ENCODE measurements at regions not wholly inside any gene's neighbourhood (a gene's known extent, or its start where the extent isn't known, plus 50 kb on each side); places are given as distances from the start of the nearest gene placed in this dataset.
"Not testable (repeated sequence)": the region's sequence is repeated elsewhere in the genome, so short reads cannot be mapped to it uniquely, and the experiment has no call there.

DNA sequence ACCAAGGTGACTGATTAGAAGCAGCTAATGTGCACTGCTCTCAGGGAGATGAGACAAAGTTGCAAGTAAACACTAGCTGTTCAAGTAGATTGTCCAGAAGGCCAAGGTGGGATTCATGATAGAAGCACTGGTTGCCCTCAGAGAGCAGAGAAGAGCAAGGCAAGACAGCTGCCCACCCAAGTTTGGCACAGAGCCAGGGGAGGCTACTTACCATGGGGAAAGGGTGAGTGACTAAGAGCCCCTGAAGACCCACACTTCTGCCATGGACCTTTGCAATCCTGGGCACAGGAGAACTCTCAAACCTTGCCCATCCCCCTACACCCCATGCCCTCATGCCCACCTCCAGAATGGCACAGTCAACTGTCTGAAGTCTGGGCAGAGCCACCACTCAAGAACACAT lies 68.3 kb downstream of the SPIN4 start:
- no peaks in the 10 kb centered on the region for H3K27me3 ChIP-seq (replicated peaks; ENCODE audit: insufficient read depth, low read depth, low read length, poor library complexity)
- intact Hi-C loops (cut with micrococcal nuclease; ENCODE audit: unreplicated experiment), result no loop called here
- no peaks in the 10 kb centered on the region for H3K9me3 ChIP-seq (ENCODE audit: low read depth, low read length, poor library complexity, severe bottlenecking)
- no peak for DNase-seq (ENCODE audit: low spot score)
- CTCF ChIA-PET, result no interaction called here
- H3K4me1 ChIP-seq (ENCODE audit: insufficient read depth, low read length, poor library complexity, severe bottlenecking), result no peaks in the 10 kb centered on the region
- TF ChIP-seq, protein P1, sequence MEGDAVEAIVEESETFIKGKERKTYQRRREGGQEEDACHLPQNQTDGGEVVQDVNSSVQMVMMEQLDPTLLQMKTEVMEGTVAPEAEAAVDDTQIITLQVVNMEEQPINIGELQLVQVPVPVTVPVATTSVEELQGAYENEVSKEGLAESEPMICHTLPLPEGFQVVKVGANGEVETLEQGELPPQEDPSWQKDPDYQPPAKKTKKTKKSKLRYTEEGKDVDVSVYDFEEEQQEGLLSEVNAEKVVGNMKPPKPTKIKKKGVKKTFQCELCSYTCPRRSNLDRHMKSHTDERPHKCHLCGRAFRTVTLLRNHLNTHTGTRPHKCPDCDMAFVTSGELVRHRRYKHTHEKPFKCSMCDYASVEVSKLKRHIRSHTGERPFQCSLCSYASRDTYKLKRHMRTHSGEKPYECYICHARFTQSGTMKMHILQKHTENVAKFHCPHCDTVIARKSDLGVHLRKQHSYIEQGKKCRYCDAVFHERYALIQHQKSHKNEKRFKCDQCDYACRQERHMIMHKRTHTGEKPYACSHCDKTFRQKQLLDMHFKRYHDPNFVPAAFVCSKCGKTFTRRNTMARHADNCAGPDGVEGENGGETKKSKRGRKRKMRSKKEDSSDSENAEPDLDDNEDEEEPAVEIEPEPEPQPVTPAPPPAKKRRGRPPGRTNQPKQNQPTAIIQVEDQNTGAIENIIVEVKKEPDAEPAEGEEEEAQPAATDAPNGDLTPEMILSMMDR (conservative IDR thresholded peaks at IDR 0.05; ENCODE audit: low read depth, low read length), result no peak
- TF ChIP-seq EZH2 (IDR thresholded peaks at IDR 0.05; ENCODE audit: borderline replicate concordance, low read depth, low read length, poor library complexity, severe bottlenecking), result no peak
- POLR2A ChIA-PET (ENCODE audit: low non-redundant PET), result no interaction called here
- no peak overlapping the region for H3K4me3 ChIP-seq (ENCODE audit: low read depth, low read length, poor library complexity, severe bottlenecking)
- no TSS peak for BruUV-seq (replicated peaks)
- H3K27ac ChIP-seq (ENCODE audit: low read depth, low read length, poor library complexity, severe bottlenecking), result no peak overlapping the region
- H3K36me3 ChIP-seq (ENCODE audit: insufficient read depth, low read length, poor library complexity, severe bottlenecking), result no peaks in the 10 kb centered on the region

DNA sequence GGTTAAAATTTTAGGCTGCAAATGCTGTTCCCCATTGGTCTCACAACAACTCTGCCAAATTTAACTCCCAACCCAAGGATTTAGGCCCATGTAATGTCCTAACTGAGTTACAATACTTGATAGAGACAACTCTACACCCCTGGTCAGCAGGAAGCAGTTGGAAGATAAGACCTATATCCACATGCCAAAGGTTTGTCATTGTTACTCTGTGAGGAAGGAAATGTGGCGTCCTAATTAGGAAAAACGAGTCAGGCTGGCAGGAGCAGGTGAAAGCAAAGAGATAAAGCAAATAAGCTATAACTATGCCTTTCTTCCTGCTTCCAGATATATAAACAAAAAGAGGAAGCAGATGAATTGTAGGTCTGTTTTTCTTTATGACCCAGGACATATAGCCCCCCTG lies 69.1 kb downstream of the SPIN4 start:
- no peaks in the 10 kb centered on the region for H3K27me3 ChIP-seq (replicated peaks; ENCODE audit: insufficient read depth, low read depth, low read length, poor library complexity)
- no peak overlapping the region for H3K4me3 ChIP-seq (ENCODE audit: low read depth, low read length, poor library complexity, severe bottlenecking)
- no peak for DNase-seq (ENCODE audit: low spot score)
- intact Hi-C loops (cut with micrococcal nuclease; ENCODE audit: unreplicated experiment), result no loop called here
- ChIA-PET CTCF (no interaction called here), POLR2A (ENCODE audit: low non-redundant PET) (no interaction called here)
- no peaks in the 10 kb centered on the region for H3K4me1 ChIP-seq (ENCODE audit: insufficient read depth, low read length, poor library complexity, severe bottlenecking)
- TF ChIP-seq, protein P1 (conservative IDR thresholded peaks at IDR 0.05; ENCODE audit: low read depth, low read length), result no peak
- no peak for TF ChIP-seq EZH2 (IDR thresholded peaks at IDR 0.05; ENCODE audit: borderline replicate concordance, low read depth, low read length, poor library complexity, severe bottlenecking)
- H3K27ac ChIP-seq (ENCODE audit: low read depth, low read length, poor library complexity, severe bottlenecking), result no peak overlapping the region
- BruUV-seq (replicated peaks), result no TSS peak
- no peaks in the 10 kb centered on the region for H3K9me3 ChIP-seq (ENCODE audit: low read depth, low read length, poor library complexity, severe bottlenecking)
- H3K36me3 ChIP-seq (ENCODE audit: insufficient read depth, low read length, poor library complexity, severe bottlenecking), result no peaks in the 10 kb centered on the region

DNA sequence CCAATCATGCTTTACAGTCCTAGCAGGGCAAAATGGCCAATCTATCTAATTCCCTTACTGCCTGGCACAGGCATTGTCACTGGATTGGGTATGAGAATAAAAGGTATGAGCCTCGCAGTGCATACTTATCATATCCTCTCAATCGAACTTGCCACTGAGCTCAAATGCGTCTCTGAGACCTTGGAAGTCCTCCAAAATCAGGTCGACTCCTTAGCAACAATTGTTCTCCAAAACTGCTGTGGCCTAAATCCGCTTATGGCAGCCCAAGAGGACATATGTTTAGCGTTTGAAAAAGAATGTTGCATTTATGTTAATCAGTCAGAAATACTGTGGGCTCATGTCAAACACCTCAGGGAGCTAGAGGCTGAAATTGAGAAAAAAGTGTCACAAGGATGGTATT lies 69.7 kb downstream of the SPIN4 start:
- Histone ChIP-seq H3K9me3 (ENCODE audit: low read depth, low read length, poor library complexity, severe bottlenecking) (no peaks in the 10 kb centered on the region), H3K27ac (ENCODE audit: low read depth, low read length, poor library complexity, severe bottlenecking) (no peak overlapping the region), H3K4me1 (ENCODE audit: insufficient read depth, low read length, poor library complexity, severe bottlenecking) (no peaks in the 10 kb centered on the region), H3K36me3 (ENCODE audit: insufficient read depth, low read length, poor library complexity, severe bottlenecking) (no peaks in the 10 kb centered on the region), H3K4me3 (ENCODE audit: low read depth, low read length, poor library complexity, severe bottlenecking) (no peak overlapping the region), H3K27me3 (replicated peaks; ENCODE audit: insufficient read depth, low read depth, low read length, poor library complexity) (no peaks in the 10 kb centered on the region)
- intact Hi-C loops (cut with micrococcal nuclease; ENCODE audit: unreplicated experiment), result no loop called here
- TF ChIP-seq, protein P1 (conservative IDR thresholded peaks at IDR 0.05; ENCODE audit: low read depth, low read length), result no peak
- TF ChIP-seq EZH2 (IDR thresholded peaks at IDR 0.05; ENCODE audit: borderline replicate concordance, low read depth, low read length, poor library complexity, severe bottlenecking), result no peak
- no peak for DNase-seq (ENCODE audit: low spot score)
- no TSS peak for BruUV-seq (replicated peaks)
- POLR2A ChIA-PET (ENCODE audit: low non-redundant PET), result no interaction called here
- CTCF ChIA-PET, result no interaction called here

DNA sequence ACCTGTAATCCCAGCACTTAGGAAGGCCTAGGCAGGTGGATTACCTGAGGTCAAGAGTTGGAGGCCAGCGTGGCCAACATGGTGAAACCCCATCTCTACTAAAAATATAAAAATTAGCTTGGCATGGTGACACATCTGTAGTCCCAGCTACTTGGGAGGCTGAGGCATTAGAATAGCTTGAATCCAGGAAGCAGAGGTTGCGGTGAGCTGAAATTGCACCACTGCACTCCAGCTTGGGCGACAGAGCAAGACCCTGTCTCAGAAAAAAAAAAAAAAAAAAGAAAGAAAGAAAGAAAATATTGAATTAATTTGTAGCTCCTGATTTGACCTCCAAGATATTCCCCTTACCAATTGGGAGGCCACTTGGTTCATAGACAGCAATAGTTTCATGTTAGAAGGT lies 73.7 kb downstream of the SPIN4 start:
- BruUV-seq (replicated peaks); H3K36me3 ChIP-seq (ENCODE audit: insufficient read depth, low read length, poor library complexity, severe bottlenecking); intact Hi-C loops (cut with micrococcal nuclease; ENCODE audit: unreplicated experiment); POLR2A ChIA-PET (ENCODE audit: low non-redundant PET); H3K4me1 ChIP-seq (ENCODE audit: insufficient read depth, low read length, poor library complexity, severe bottlenecking); H3K27me3 ChIP-seq (replicated peaks; ENCODE audit: insufficient read depth, low read depth, low read length, poor library complexity); H3K4me3 ChIP-seq (ENCODE audit: low read depth, low read length, poor library complexity, severe bottlenecking); DNase-seq (ENCODE audit: low spot score); H3K27ac ChIP-seq (ENCODE audit: low read depth, low read length, poor library complexity, severe bottlenecking); H3K9me3 ChIP-seq (ENCODE audit: low read depth, low read length, poor library complexity, severe bottlenecking): not testable (repeated sequence)
- CTCF ChIA-PET, result interaction anchor here (0.7 kb wide), 1 partner anchor 74 kb away, joined by 4 read pairs; the partner anchor contains the start of gene SPIN4
